ENCODE measurements at regions not wholly inside any gene's neighbourhood (a gene's known extent, or its start where the extent isn't known, plus 50 kb on each side); places are given as distances from the start of the nearest gene placed in this dataset.

DNA sequence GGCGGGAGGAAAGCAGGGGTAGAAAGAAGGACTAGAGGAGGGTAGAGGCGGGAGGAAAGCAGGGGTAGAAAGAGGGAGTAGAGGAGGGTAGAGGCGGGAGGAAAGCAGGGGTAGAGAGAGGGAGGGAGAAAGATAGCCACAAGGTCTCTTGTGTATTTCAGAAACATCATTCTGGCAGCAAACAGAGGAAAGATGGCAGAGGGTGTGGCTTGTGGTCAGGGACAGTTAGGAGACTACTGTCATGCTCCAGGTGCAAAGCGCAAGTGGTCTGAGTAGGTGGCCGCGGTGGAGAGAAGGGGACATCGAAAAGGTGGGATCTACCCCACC, 82.4 kb upstream of the TAF1B start:
- no peaks in the 10 kb centered on the region for H3K9me3 ChIP-seq (ENCODE audit: insufficient read depth, low read depth, low read length)
- no peaks in the 10 kb centered on the region for H3K79me2 ChIP-seq (ENCODE audit: insufficient read depth, low read length)
- H3K9me2 ChIP-seq (replicated peaks; ENCODE audit: low read depth, low read length) = no peaks in the 10 kb centered on the region
- peak overlapping the region; percentile 48 for H3K4me2 ChIP-seq (ENCODE audit: low read depth, low read length, poor library complexity, severe bottlenecking)
- H3K9ac ChIP-seq (ENCODE audit: low read depth, low read length, poor library complexity, severe bottlenecking) = peak overlapping the region; percentile 33
- peak overlapping the region; percentile 17; the same call in 1 of the 2 replicates for H2AFZ ChIP-seq (ENCODE audit: low read length)
- no peak overlapping the region for H3K4me3 ChIP-seq (ENCODE audit: low read length, poor library complexity, severe bottlenecking)
- no peaks in the 10 kb centered on the region for H3K27me3 ChIP-seq (ENCODE audit: insufficient read depth, low read length, poor library complexity, severe bottlenecking)
- H3K36me3 ChIP-seq (ENCODE audit: insufficient read depth, low read length) = no peaks in the 10 kb centered on the region
- no peak for TF ChIP-seq EZH2phosphoT487 (IDR thresholded peaks at IDR 0.05; ENCODE audit: borderline replicate concordance)
- TF ChIP-seq, protein P1, sequence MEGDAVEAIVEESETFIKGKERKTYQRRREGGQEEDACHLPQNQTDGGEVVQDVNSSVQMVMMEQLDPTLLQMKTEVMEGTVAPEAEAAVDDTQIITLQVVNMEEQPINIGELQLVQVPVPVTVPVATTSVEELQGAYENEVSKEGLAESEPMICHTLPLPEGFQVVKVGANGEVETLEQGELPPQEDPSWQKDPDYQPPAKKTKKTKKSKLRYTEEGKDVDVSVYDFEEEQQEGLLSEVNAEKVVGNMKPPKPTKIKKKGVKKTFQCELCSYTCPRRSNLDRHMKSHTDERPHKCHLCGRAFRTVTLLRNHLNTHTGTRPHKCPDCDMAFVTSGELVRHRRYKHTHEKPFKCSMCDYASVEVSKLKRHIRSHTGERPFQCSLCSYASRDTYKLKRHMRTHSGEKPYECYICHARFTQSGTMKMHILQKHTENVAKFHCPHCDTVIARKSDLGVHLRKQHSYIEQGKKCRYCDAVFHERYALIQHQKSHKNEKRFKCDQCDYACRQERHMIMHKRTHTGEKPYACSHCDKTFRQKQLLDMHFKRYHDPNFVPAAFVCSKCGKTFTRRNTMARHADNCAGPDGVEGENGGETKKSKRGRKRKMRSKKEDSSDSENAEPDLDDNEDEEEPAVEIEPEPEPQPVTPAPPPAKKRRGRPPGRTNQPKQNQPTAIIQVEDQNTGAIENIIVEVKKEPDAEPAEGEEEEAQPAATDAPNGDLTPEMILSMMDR (conservative IDR thresholded peaks at IDR 0.05; ENCODE audit: low read length) = no peak
- H3F3A ChIP-seq (ENCODE audit: low read depth) = peaks cover 12% of the 10 kb centered on the region; the same call in 1 of the 2 replicates
- no peaks in the 10 kb centered on the region for H4K20me1 ChIP-seq (ENCODE audit: insufficient read depth, low read length, poor library complexity, severe bottlenecking)
- H3K4me1 ChIP-seq (ENCODE audit: insufficient read depth, low read length, poor library complexity, severe bottlenecking) = peaks cover 24% of the 10 kb centered on the region

DNA sequence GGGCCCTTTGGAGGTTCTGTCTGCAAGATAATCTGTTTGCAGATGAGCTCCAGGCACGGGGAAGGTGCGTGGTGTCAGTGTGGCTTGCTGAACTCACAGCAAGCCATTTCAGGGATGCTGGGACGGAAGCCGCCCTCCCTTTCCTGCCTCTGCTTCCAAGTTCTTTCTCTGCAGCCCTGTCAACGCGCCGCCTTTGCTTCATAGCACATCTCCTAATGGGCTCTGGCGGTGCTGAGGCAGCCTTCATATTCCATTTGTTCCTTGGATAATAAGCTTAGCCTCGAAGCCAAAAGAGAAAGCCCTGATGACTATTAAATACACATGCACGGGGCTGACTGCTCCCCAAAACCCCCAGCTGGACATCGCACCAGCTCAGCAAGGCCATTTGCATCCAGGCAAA, 81.7 kb upstream of the TAF1B start:
- H3K79me2 ChIP-seq (ENCODE audit: insufficient read depth, low read length) = no peaks in the 10 kb centered on the region
- no peaks in the 10 kb centered on the region for H3K27me3 ChIP-seq (ENCODE audit: insufficient read depth, low read length, poor library complexity, severe bottlenecking)
- no peak overlapping the region for H2AFZ ChIP-seq (ENCODE audit: low read length)
- H3K4me2 ChIP-seq (ENCODE audit: low read depth, low read length, poor library complexity, severe bottlenecking) = no peak overlapping the region
- H3K4me1 ChIP-seq (ENCODE audit: insufficient read depth, low read length, poor library complexity, severe bottlenecking) = peaks cover 30% of the 10 kb centered on the region
- no peak overlapping the region for H3K9ac ChIP-seq (ENCODE audit: low read depth, low read length, poor library complexity, severe bottlenecking)
- TF ChIP-seq EZH2phosphoT487 (IDR thresholded peaks at IDR 0.05; ENCODE audit: borderline replicate concordance) = no peak
- TF ChIP-seq, protein P1 (conservative IDR thresholded peaks at IDR 0.05; ENCODE audit: low read length) = no peak
- no peaks in the 10 kb centered on the region for H4K20me1 ChIP-seq (ENCODE audit: insufficient read depth, low read length, poor library complexity, severe bottlenecking)
- no peak overlapping the region for H3K4me3 ChIP-seq (ENCODE audit: low read length, poor library complexity, severe bottlenecking)
- no peaks in the 10 kb centered on the region for H3K9me3 ChIP-seq (ENCODE audit: insufficient read depth, low read depth, low read length)
- no peaks in the 10 kb centered on the region for H3K36me3 ChIP-seq (ENCODE audit: insufficient read depth, low read length)
- peaks cover 12% of the 10 kb centered on the region; the same call in 1 of the 2 replicates for H3F3A ChIP-seq (ENCODE audit: low read depth)
- no peaks in the 10 kb centered on the region for H3K9me2 ChIP-seq (replicated peaks; ENCODE audit: low read depth, low read length)

DNA sequence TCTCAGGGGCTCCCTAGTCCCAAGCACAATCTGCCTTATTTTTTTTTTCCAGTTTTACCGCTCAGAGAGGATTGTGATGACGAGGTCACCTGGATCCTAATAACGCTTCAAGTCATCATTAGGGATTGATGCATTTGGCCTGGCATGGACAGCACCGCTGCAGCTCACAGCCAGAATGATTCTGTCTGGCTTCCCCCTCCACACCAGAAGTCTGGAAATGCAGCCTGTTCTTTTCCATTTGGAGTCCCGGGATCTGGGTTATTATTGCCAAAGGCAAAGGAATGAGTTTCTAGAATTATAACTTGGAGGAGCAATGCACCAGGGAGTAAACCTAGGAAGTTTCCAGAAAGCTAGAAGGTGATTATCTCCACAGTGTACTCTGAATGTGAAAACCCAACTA, 81.1 kb upstream of the TAF1B start:
- TF ChIP-seq, protein P1 (conservative IDR thresholded peaks at IDR 0.05; ENCODE audit: low read length) = no peak
- no peak for TF ChIP-seq EZH2phosphoT487 (IDR thresholded peaks at IDR 0.05; ENCODE audit: borderline replicate concordance)
- no peaks in the 10 kb centered on the region for H3K9me3 ChIP-seq (ENCODE audit: insufficient read depth, low read depth, low read length)

More for the DNA sequence above, 81.1 kb upstream of the TAF1B start:
- no peak overlapping the region for H3K4me2 ChIP-seq (ENCODE audit: low read depth, low read length, poor library complexity, severe bottlenecking)
- no peaks in the 10 kb centered on the region for H3K79me2 ChIP-seq (ENCODE audit: insufficient read depth, low read length)
- no peaks in the 10 kb centered on the region for H3K9me2 ChIP-seq (replicated peaks; ENCODE audit: low read depth, low read length)
- H3F3A ChIP-seq (ENCODE audit: low read depth) = peaks cover 12% of the 10 kb centered on the region; the same call in 1 of the 2 replicates
- H3K36me3 ChIP-seq (ENCODE audit: insufficient read depth, low read length) = no peaks in the 10 kb centered on the region
- no peak overlapping the region for H2AFZ ChIP-seq (ENCODE audit: low read length)
- H3K9ac ChIP-seq (ENCODE audit: low read depth, low read length, poor library complexity, severe bottlenecking) = no peak overlapping the region
- H3K4me3 ChIP-seq (ENCODE audit: low read length, poor library complexity, severe bottlenecking) = no peak overlapping the region
- H3K27me3 ChIP-seq (ENCODE audit: insufficient read depth, low read length, poor library complexity, severe bottlenecking) = no peaks in the 10 kb centered on the region
- H4K20me1 ChIP-seq (ENCODE audit: insufficient read depth, low read length, poor library complexity, severe bottlenecking) = no peaks in the 10 kb centered on the region
- peaks cover 30% of the 10 kb centered on the region for H3K4me1 ChIP-seq (ENCODE audit: insufficient read depth, low read length, poor library complexity, severe bottlenecking)
